Activated CD8-positive, alpha-beta T cell treated with anti-CD3 and anti-CD28 coated beads for 36 hours (primary cell): ENCODE measurements at regions not wholly inside any gene's neighbourhood (a gene's known extent, or its start where the extent isn't known, plus 50 kb on each side); places are given as distances from the start of the nearest gene placed in this dataset.

Source experiments
- ATAC-seq: fragments of 200-7000 bp; cut with Tn5 transposase; one replicate; pipeline ENCODE4 v1.10.0; 2021; ENCODE audit warnings: mild to moderate bottlenecking, moderate library complexity
- CTCF ChIA-PET: fragments of 350-600 bp; sonication (Branson Sonifier 250); formaldehyde crosslinking; loops from one replicate; lab custom pipeline; 2021; ENCODE audit warnings: antibody characterized with exemption; lab: Charles Lee
- POLR2A ChIA-PET: fragments of 350-600 bp; sonication (Branson Sonifier 250); formaldehyde crosslinking; loops from one replicate; lab custom pipeline; 2021; ENCODE audit warnings: antibody characterized with exemption; lab: Charles Lee
- DNase-seq: peaks from one replicate; pipeline ENCODE4 v3.0.0-alpha.2; 2020
- H3K27ac Mint-ChIP-seq: one replicate; pipeline ENCODE4 v1.8.0; 2021; ENCODE audit warnings: mild to moderate bottlenecking, mixed read lengths
- H3K27me3 Mint-ChIP-seq: one replicate; pipeline ENCODE4 v1.8.0; 2021; ENCODE audit warnings: mixed read lengths
- H3K36me3 Mint-ChIP-seq: one replicate; pipeline ENCODE4 v1.8.0; 2021; ENCODE audit warnings: low read depth, mixed read lengths
- H3K4me1 Mint-ChIP-seq: one replicate; pipeline ENCODE4 v1.8.0; 2021; ENCODE audit warnings: low read depth, mixed read lengths
- H3K4me3 Mint-ChIP-seq: one replicate; pipeline ENCODE4 v1.8.0; 2021; ENCODE audit warnings: mild to moderate bottlenecking, moderate library complexity, mixed read lengths
- H3K9me3 Mint-ChIP-seq: one replicate; pipeline ENCODE4 v1.8.0; 2021; ENCODE audit warnings: mixed read lengths
- intact Hi-C: fragments of 100-400 bp; cut with micrococcal nuclease; formaldehyde crosslinking; loops from one replicate; pipeline ENCODE4 v1.10.0; 2022
- TF ChIP-seq, protein P1 (sequence below): fragments of 200-600 bp; IDR thresholded peaks from one replicate; pipeline ENCODE4 v1.8.0; 2022; ENCODE audit warnings: antibody characterized with exemption, mild to moderate bottlenecking

DNA sequence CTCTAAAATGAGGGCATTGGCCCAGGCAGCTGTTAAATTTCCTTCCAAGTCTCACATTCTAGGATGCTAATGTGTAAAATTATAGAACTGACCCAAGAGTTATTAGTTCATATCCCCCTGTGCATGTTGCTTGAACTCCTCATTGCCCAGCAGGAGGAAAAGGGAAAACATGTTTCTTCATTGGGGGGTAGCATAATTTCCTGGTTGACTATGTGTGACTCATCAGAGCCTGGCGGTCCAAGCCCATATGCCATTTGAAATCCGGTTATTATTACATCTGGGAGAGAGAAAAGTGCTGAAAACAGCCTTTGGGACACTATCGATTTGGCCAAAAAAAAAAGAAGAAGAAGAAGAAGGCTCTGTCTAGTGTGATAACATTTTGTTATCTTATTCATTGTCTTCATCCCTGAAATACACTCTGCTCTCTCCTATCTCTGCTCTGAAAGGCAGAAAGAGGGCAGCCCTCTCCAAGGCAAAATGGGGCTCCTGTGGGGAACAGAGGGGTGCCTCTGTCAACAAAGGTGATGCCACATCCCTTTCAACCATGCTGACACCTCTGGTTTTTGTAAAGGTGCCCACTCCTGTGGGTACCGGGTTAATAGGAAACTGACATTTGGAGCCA lies 114.2 kb downstream of the DAD1 start:
- H3K4me3 Mint-ChIP-seq: no peak overlapping the region
- ChIA-PET POLR2A (no interaction called here), CTCF (no interaction called here)
- no peaks in the 10 kb centered on the region for H3K9me3 Mint-ChIP-seq
- TF ChIP-seq, protein P1, sequence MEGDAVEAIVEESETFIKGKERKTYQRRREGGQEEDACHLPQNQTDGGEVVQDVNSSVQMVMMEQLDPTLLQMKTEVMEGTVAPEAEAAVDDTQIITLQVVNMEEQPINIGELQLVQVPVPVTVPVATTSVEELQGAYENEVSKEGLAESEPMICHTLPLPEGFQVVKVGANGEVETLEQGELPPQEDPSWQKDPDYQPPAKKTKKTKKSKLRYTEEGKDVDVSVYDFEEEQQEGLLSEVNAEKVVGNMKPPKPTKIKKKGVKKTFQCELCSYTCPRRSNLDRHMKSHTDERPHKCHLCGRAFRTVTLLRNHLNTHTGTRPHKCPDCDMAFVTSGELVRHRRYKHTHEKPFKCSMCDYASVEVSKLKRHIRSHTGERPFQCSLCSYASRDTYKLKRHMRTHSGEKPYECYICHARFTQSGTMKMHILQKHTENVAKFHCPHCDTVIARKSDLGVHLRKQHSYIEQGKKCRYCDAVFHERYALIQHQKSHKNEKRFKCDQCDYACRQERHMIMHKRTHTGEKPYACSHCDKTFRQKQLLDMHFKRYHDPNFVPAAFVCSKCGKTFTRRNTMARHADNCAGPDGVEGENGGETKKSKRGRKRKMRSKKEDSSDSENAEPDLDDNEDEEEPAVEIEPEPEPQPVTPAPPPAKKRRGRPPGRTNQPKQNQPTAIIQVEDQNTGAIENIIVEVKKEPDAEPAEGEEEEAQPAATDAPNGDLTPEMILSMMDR: no peak
- no peaks in the 10 kb centered on the region for H3K4me1 Mint-ChIP-seq
- no peaks in the 10 kb centered on the region for H3K27me3 Mint-ChIP-seq
- H3K27ac Mint-ChIP-seq: no peak overlapping the region
- intact Hi-C loops: loop anchor here (5.0 to 10.0 kb wide), 2 partner anchors 88 to 150 kb away; no protein-coding TSS in a partner anchor
- peaks cover 5% of the 10 kb centered on the region for H3K36me3 Mint-ChIP-seq
- DNase-seq: no peak
- no peak for ATAC-seq

DNA sequence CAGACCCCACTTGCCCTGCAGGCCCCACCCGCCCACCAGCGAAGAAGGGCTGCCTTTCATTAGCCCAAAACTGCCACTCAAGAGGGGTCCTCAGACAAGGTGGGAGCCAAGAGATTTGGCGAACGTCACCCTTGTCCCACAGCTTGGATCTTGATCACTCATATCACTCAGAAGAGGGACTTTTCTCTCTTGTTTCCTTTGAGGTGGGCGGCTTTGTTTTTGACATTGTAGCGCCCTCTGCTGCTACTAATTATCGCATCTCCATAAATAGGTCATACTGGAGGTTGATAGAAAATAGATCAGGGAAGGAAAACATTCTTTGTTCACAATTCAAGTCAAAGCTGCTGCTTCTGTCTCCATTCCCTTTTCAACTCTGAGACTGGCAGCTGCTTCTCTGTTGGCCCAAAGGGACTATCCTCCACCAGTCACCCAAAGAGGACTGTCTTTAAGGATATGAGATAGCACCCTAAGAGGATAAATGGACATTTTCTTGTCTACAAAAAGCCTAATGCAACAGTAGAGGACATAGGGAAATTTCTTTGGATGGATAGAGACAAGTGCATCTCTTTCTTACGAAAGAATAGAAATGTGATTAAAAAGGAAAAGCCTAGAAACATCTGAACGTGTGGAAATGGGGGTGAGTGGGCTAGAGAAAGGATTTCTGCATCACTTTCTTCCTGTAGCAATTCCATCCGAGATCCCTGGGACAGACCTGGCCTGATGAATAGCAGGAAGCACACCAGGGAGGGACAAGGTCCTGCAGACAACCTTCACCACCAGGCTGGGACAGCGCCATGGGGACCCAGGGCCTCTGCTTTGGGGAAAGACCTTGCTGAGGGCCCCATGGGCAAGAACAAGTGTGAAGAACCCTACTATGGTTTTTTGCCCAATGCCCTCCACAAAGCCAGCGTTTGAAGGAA lies 115.8 kb downstream of the DAD1 start:
- Mint-ChIP-seq H3K4me1 (no peaks in the 10 kb centered on the region), H3K27me3 (no peaks in the 10 kb centered on the region), H3K27ac (no peak overlapping the region), H3K9me3 (no peaks in the 10 kb centered on the region), H3K36me3 (no peaks in the 10 kb centered on the region), H3K4me3 (no peak overlapping the region)
- CTCF ChIA-PET: no interaction called here
- TF ChIP-seq, protein P1: no peak
- no peak for DNase-seq
- no peak for ATAC-seq
- intact Hi-C loops: loop anchor here (10.0 kb wide), 1 partner anchor 148 kb away; no protein-coding TSS in a partner anchor
- POLR2A ChIA-PET: interaction anchor here (0.7 kb wide), 1 partner anchor 92 kb away, joined by 3 read pairs; no protein-coding TSS in a partner anchor

DNA sequence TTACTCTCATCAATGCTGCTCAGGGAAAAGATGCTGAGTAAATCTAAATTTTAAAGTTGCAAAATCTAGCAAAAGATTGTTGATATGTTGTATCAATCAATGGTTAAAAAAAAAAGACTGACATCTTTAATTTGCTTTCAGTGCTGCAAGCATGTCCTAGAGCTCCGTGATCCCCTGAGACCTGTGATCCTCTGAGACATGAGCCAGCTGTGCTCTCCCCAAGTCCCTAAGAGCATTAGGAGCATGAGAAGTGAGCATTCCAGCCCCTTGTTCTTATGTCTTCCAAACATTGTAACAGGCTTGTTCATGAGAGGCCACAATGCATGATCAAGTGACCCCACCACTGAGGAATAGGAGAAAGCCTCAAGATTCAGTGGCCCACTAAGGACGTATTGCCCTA lies 116.6 kb downstream of the DAD1 start:
- no peak for ATAC-seq
- Mint-ChIP-seq H3K4me1 (no peaks in the 10 kb centered on the region), H3K36me3 (no peaks in the 10 kb centered on the region), H3K4me3 (no peak overlapping the region), H3K27ac (no peak overlapping the region), H3K9me3 (no peaks in the 10 kb centered on the region), H3K27me3 (no peaks in the 10 kb centered on the region)
- intact Hi-C loops: loop anchor here (10.0 kb wide), 1 partner anchor 148 kb away; no protein-coding TSS in a partner anchor
- TF ChIP-seq, protein P1: no peak
- CTCF ChIA-PET: no interaction called here
- no peak for DNase-seq
- POLR2A ChIA-PET: interaction anchor here (0.7 kb wide), 1 partner anchor 93 kb away, joined by 3 read pairs; no protein-coding TSS in a partner anchor

DNA sequence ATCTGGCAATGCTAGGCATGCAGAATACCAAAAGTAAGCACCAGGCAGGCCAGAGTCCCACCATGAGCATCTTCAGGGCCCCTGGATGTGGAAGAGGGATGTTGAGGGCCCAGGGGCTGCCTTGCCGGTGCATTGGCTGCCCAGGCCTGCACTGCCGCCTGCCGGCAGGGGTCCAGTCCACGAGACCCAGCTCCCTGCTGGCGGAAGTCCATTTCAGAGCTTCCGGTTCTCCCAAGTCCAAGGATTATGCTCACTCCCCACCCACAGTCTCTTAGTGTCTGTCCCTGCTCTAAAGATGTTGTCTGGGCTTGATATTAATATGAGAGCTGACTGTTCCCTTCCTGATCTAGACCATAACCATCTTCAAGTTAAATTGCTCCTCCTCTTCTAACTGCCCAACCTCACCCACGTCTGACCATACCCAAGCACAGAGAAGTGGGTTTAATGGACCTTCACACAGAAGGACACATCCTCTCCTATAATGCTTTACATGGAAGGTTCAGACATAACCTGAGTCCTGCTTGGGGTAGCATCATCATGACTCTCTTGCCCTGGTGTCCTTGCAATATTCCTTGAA lies 117.4 kb downstream of the DAD1 start:
- ChIA-PET CTCF (no interaction called here), POLR2A (no interaction called here)
- TF ChIP-seq, protein P1: no peak
- no peak overlapping the region for H3K4me3 Mint-ChIP-seq
- H3K36me3 Mint-ChIP-seq: no peaks in the 10 kb centered on the region
- H3K27ac Mint-ChIP-seq: no peak overlapping the region
- DNase-seq: no peak
- H3K9me3 Mint-ChIP-seq: no peaks in the 10 kb centered on the region
- intact Hi-C loops: loop anchor here (10.0 kb wide), 1 partner anchor 147 kb away; no protein-coding TSS in a partner anchor
- no peak for ATAC-seq
- H3K4me1 Mint-ChIP-seq: no peaks in the 10 kb centered on the region
- H3K27me3 Mint-ChIP-seq: no peaks in the 10 kb centered on the region
